M059J (cell line): ENCODE measurements at regions not wholly inside any gene's neighbourhood (a gene's known extent, or its start where the extent isn't known, plus 50 kb on each side); places are given as distances from the start of the nearest gene placed in this dataset.

Experiments used
- DNase-seq: peaks from one replicate; pipeline ENCODE4 v3.0.0-alpha.2; 2012; ENCODE audit warnings: low read depth

DNA sequence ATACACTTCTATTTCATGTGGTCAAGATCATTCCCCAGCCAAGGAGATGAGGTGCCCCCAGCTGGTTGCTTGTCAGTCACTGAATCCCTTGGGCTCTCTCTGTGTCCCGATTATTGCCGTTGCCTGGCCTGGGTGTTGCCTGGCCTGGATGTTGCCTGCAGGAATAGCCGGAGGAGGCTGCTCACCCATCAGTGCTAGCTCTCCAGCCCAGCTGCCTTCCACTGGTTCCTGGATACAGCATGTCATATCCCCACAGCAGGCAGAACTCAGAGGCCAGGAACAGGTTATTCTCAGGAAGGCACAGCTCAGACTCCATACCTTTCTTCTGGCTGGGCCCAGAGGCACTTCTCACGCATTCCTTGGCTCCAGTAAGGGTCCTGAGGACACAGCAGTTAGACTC lies 542.1 kb upstream of the MGMT start:
- no peak for DNase-seq

DNA sequence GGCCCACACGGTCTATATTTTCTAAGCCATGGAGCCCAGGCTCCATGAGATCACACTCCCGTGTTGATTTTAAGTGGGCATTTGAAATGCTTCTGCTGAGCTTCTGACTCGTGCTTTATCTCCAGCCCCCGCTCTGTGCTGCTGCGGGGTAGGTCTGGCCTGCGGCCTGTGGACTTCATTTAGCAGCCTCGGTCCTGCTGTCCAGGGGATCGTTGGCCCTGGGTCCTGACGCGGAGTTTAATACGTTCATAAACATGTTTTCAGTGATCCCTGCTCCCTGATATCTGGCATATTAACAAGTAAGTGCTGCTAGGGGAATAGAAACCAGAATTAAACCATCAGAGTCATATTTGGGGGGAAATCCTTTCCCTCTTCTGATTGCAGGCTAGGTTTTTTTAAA lies 540.3 kb upstream of the MGMT start:
- DNase-seq: no peak

GRCh38 chr10:128927497-128928161 lies 539.4 kb upstream of the MGMT start:
- no peak for DNase-seq

GRCh38 chr10:128928231-128928836 lies 538.7 kb upstream of the MGMT start:
- no peak for DNase-seq

- no peak for DNase-seq
These were observed 537.9 kb upstream of the MGMT start for GRCh38 chr10:128929131-128929530.

DNA sequence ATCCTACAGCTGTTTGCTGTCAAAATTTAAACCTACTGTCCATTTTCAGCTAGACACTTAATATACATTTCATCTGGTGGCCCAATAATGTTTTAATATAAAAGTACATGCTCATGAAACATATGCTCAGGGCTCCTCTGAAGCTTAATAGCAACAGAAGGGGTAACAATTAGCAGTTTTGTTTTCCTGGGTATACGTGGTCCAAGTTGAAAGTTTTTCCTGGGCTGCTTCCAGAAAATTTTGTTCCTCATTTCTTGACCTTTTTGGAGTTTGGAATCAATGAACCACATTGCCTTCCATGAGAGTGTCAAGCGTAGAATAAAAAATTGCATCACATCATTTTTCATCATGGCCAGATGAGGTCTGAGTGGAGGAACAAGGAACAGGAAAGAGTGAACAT lies 537.3 kb upstream of the MGMT start:
- DNase-seq: no peak

DNA sequence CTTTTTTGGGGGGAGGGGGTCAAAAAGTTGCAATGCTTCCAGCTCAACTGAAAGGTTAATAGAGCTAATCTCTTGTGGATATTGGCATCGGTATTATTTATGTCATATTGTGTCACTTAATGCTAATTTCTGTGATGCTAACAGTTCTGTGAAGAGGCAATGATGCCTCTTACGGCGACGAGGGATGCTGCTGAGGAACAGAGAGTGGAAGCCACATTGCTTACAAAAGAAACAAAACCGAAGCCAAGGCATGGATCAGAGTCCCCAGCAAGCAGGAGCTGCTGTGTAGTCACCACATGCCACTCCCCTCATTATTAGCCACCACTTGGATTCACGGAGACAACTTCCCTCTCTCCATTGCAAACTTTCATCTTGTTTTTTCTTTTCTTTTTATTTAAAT lies 536.5 kb upstream of the MGMT start:
- no peak for DNase-seq

- peak; percentile 11 for DNase-seq
These were observed 534.8 kb upstream of the MGMT start for GRCh38 chr10:128932071-128932820.

GRCh38 chr10:128934492-128934891 lies 532.5 kb upstream of the MGMT start:
- no peak for DNase-seq

DNA sequence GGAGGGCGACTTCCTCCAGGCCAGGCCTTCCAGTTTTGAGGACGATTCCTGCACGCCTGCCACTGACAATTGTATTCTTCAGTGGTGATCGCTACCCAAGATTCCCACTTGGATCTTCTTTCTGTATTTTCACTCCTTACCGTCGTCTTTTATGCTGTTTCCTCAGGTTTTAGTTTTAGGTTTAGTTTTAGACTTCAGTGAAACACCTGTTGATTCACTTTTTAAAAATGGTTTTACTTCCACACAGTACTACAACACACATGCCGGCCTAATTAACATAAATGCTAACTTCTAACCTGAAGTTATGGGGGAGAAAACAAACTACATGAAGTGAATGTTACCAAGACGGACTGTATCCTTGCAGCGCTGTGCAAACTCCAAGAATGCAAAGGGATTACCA lies 530.6 kb upstream of the MGMT start:
- no peak for DNase-seq

DNA sequence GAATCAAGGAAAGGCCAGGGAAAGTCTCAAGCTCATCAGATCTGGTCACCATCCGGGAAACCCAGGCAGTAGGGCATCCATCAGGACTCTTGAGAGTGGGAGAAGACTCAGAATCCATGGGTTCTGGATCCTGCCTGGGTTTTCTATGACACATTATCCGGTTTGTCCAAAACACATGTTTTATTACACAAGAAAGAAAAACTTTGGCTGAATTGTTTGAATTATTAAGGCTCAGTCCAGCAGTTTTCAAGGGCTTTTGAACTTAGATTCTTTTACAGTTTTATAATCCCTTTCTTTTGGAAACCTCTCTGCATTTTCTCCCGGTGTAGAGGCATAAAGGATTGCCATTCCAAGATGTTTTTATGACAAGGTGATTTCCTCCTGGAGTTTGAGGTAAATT lies 528.5 kb upstream of the MGMT start:
- no peak for DNase-seq

DNA sequence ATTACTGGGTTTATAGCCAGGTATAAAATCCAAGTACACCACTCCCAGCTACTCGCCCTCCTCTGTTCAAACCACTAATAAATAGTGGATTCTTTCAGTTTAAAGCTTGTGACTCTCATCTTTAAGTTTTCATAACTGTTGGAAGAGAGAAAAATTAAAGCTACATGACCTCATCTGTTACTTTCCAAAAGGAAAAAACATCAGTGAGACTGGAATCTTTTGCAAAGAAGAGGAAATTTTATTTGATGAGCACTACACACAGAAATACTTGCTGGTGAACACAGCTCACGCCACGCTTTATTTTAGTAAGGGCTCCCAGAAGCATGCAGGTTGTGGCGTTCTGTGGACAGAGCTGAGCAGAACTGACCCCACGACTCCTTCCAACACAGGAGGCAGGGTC lies 527.0 kb upstream of the MGMT start:
- no peak for DNase-seq

DNA sequence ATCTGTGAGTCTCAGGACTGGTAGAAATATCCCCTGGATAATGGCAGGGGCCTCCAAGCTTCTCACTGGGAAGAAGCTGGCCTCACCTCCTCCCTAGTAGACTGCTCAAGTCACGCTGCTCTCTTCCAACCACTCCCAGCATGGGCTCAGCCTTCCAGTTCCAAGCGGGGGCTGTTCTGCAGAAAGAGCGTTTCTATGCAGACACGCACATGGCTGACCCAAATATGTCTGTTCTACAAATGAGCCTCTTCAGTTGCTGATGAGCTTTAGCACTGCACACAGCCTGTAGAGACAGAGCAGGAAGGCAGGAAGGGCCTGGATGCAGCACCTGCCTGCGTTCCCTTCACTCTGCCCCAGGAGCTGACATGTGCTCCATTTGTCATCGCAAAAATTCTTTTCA lies 523.9 kb upstream of the MGMT start:
- no peak for DNase-seq

GRCh38 chr10:128945398-128945797 lies 521.6 kb upstream of the MGMT start:
- no peak for DNase-seq

GRCh38 chr10:128950159-128950915 lies 516.7 kb upstream of the MGMT start:
- no peak for DNase-seq

GRCh38 chr10:128950916-128951275 lies 516.1 kb upstream of the MGMT start:
- DNase-seq: no peak

DNA sequence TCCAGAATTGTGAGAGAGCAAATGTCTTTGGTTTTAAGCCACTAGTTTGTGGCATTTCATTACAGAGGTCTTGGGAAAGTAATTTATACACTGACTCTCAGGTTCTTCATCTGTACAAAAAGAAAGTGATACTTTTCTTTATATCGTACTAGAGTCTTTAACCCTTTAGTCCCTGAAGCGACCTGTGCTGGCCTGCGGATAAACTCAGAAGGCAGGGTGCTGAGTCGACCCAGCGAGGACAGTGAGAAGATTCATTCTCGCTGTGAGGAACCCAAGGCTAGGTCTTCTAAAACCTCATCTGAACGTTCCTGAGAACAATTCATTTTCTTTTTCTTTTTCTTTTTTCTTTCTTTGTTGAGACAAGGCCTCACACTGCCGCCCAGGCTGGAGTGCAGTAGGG lies 514.2 kb upstream of the MGMT start:
- DNase-seq: no peak

GRCh38 chr10:128956149-128956548 lies 510.9 kb upstream of the MGMT start:
- no peak for DNase-seq

DNA sequence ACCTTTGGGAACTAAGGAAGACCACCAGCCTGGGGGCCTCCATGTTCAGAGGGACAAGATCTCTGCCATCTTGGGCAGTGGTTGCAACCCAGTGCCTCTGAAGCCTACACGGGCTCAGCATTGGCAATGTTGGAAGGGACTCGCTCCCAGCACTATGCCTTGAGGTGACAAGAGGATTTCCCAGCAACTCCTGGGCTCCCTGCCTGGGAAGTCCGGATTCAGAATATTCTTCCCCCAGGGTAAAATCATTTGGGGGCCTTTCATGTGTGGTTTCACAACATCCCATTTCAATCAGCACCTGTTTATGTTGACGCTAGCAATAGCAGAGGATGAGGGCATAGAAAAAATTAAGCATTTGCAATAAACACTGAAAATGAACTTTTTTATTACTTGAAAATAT lies 509.8 kb upstream of the MGMT start:
- no peak for DNase-seq

- no peak for DNase-seq
These were observed 508.0 kb upstream of the MGMT start for GRCh38 chr10:128958834-128959690.

GRCh38 chr10:128959746-128960145 lies 507.3 kb upstream of the MGMT start:
- DNase-seq: no peak

GRCh38 chr10:128960517-128960916 lies 506.5 kb upstream of the MGMT start:
- no peak for DNase-seq
